Tibial nerve (tissue), 4 donors: ENCODE measurements at regions not wholly inside any gene's neighbourhood (a gene's known extent, or its start where the extent isn't known, plus 50 kb on each side); places are given as distances from the start of the nearest gene placed in this dataset.

Experiments
- DNase-seq, 2 donors: peaks; one replicate each; pipeline ENCODE4 v3.0.0-alpha.2; 2019; ENCODE audit warnings: low spot score in 2 of 2
- H3K27ac ChIP-seq, 4 donors: fragments of 200-600 bp; sonication (generic) in 3 of 4; one replicate each; pipeline ENCODE4 v1.5.1; 2017 to 2019; ENCODE audit warnings: mild to moderate bottlenecking in 1 of 4
- H3K27me3 ChIP-seq, 2 donors: fragments of 200-600 bp; sonication (generic) in 1 of 2; one replicate each; pipeline versions ENCODE4 v1.5.1 to v1.6.0; 2017 to 2019
- H3K36me3 ChIP-seq, 3 donors: fragments of 200-600 bp; sonication (generic); one replicate each; pipeline ENCODE4 v1.5.1; 2018 to 2019
- H3K4me1 ChIP-seq, 4 donors: fragments of 200-600 bp; sonication (generic) in 3 of 4; one replicate each; pipeline ENCODE4 v1.5.1; 2017 to 2019
- H3K4me3 ChIP-seq, 4 donors: fragments of 200-600 bp; sonication (generic) in 3 of 4; one replicate each; pipeline ENCODE4 v1.5.1; 2017 to 2019; ENCODE audit warnings: mild to moderate bottlenecking in 1 of 4, moderate library complexity in 1 of 4
- H3K9me3 ChIP-seq, 4 donors: fragments of 200-600 bp; sonication (generic) in 3 of 4; one replicate each; pipeline ENCODE4 v1.5.1; 2017 to 2019
- EP300 ChIP-seq, 2 donors: sonication (generic); formaldehyde crosslinking; IDR thresholded peaks; one replicate each; pipeline ENCODE4 v1.6.1; 2017; ENCODE audit warnings: antibody characterized with exemption in 2 of 2, mild to moderate bottlenecking in 1 of 2
- POLR2A ChIP-seq, 2 donors: fragments of 450-650 bp; IDR thresholded peaks; one replicate each; pipeline ENCODE4 v1.6.1; 2017; ENCODE audit warnings: antibody characterized with exemption in 2 of 2, mild to moderate bottlenecking in 2 of 2, moderate library complexity in 2 of 2
- WGBS, 2 donors: methylation state at CpG; one replicate each; pipeline ENCODE4 v1.1.5; 2018; 5-methylcytosine and 5-hydroxymethylcytosine counted together
- TF ChIP-seq, protein P1 (sequence below), 5 experiments: fragments of 200-600 bp in 3 of 5; fragments of 450-650 bp in 2 of 5; sonication (generic) in 3 of 5; IDR thresholded peaks; one replicate each; pipeline ENCODE4 v1.5.1; 2016 to 2019; ENCODE audit warnings: antibody characterized with exemption in 5 of 5, mild to moderate bottlenecking in 3 of 5, moderate library complexity in 2 of 5

DNA sequence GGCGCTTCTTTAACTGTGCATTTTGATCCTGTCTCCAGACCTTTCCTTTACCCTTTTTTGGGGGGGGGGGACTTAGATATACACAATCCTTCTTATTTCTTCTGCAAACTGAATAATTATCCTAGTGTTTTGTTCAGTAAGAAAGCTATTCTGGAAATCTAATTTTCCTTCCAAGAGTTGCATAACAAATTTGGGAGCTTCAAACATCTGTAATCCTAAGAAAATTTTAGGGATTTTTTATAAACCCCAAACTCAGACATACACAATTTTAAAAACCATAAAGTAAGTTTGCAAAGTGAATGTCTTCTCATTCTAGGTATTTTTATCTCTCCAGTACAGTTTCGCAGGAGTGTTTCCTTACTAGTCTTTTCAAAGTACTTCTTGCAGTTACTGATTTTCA is 182.7 kb upstream of the E2F7 start:
- DNase-seq = no peak
- no peak for TF ChIP-seq EP300 (IDR thresholded peaks at IDR 0.05)
- H3K36me3 ChIP-seq = no peaks in the 10 kb centered on the region
- 74 to 79% methylated on average over 2 of the region's 2 CpGs for WGBS, 2 donors
- no peaks in the 10 kb centered on the region for H3K4me1 ChIP-seq
- no peak overlapping the region for H3K27ac ChIP-seq
- H3K9me3 ChIP-seq = no peaks in the 10 kb centered on the region
- no peak overlapping the region for H3K4me3 ChIP-seq
- H3K27me3 ChIP-seq = no peaks in the 10 kb centered on the region

DNA sequence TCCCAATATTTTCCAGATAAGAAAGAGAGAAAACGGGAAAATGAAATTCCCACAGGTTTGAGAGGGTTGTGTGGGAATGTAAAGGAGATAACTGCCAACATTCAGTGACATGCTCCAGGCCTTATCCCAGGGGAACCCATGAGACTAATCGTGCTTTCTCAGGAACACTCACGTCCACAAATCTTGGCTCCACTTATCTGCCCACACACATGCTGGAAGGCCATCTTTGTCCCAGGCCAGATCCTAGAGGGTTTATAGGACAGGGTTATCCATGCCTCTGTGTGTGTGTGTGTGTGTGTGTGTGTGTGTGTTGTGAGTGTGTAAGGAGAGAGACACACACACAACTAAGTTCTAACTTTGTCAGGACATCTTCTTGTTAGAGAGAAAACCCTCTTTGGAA is 182.2 kb upstream of the E2F7 start:
- Histone ChIP-seq H3K27ac (no peak overlapping the region), H3K4me1 (no peaks in the 10 kb centered on the region), H3K9me3 (no peaks in the 10 kb centered on the region), H3K27me3 (no peaks in the 10 kb centered on the region), H3K4me3 (no peak overlapping the region), H3K36me3 (no peaks in the 10 kb centered on the region)
- TF ChIP-seq, protein P1, sequence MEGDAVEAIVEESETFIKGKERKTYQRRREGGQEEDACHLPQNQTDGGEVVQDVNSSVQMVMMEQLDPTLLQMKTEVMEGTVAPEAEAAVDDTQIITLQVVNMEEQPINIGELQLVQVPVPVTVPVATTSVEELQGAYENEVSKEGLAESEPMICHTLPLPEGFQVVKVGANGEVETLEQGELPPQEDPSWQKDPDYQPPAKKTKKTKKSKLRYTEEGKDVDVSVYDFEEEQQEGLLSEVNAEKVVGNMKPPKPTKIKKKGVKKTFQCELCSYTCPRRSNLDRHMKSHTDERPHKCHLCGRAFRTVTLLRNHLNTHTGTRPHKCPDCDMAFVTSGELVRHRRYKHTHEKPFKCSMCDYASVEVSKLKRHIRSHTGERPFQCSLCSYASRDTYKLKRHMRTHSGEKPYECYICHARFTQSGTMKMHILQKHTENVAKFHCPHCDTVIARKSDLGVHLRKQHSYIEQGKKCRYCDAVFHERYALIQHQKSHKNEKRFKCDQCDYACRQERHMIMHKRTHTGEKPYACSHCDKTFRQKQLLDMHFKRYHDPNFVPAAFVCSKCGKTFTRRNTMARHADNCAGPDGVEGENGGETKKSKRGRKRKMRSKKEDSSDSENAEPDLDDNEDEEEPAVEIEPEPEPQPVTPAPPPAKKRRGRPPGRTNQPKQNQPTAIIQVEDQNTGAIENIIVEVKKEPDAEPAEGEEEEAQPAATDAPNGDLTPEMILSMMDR (IDR thresholded peaks at IDR 0.05) = no peak
- TF ChIP-seq EP300 (IDR thresholded peaks at IDR 0.05) (no peak), POLR2A (IDR thresholded peaks at IDR 0.05) (no peak)
- no peak for DNase-seq
- 49 to 54% methylated on average over 3 of the region's 3 CpGs for WGBS, 2 donors

DNA sequence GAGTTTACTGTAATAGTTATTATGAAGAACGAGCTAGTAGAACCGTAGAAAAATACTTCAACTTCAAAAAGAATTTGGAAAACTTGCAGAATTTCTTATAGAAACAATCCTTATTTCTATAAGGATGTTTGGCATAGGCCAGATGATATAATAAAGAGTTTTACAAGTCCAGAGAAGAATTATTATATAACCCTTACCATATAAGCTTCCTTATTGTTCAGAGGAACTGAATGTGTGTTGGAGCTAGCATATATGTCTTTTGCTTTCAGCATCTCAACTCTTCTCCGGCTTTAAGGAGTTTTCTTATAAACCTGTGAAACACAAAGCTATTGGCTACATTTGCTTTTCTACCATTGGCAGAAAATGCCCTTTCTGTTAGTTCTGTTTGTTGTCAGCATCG is 178.0 kb upstream of the E2F7 start:
- no peaks in the 10 kb centered on the region for H3K36me3 ChIP-seq
- no peaks in the 10 kb centered on the region for H3K27me3 ChIP-seq
- H3K4me3 ChIP-seq = no peak overlapping the region
- TF ChIP-seq EP300 (IDR thresholded peaks at IDR 0.05) = no peak
- TF ChIP-seq, protein P1 (IDR thresholded peaks at IDR 0.05) = no peak
- H3K27ac ChIP-seq = no peak overlapping the region
- 76 to 77% methylated on average over 4 of the region's 4 CpGs for WGBS, 2 donors
- no peak for DNase-seq
- H3K9me3 ChIP-seq = no peaks in the 10 kb centered on the region
- H3K4me1 ChIP-seq = no peaks in the 10 kb centered on the region

DNA sequence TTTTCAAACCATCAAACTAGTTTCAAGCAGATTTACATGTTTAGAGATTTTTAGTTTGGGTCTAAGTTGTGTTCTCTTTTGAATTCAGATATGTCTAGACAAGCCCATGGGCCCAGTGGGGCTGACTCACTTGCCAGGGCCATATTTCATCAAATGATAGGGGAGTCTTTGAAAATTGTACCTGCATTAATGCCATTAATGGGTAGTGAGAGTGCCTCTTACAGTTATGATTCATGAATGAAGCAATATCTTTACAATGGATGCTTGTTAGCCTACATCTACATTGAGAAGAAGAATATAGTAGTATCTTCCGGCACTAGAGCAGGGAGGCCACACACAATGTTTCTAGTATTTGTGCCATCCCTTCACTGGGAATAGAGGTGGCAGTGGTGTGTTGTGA is 174.2 kb upstream of the E2F7 start:
- WGBS, 2 donors = 93 to 94% methylated on average over 1 of the region's 1 CpG
- no peak for DNase-seq
- Histone ChIP-seq H3K9me3 (no peaks in the 10 kb centered on the region), H3K36me3 (no peaks in the 10 kb centered on the region), H3K27me3 (no peaks in the 10 kb centered on the region), H3K4me1 (no peaks in the 10 kb centered on the region), H3K4me3 (no peak overlapping the region), H3K27ac (no peak overlapping the region)
- TF ChIP-seq EP300 (IDR thresholded peaks at IDR 0.05) = no peak
- TF ChIP-seq, protein P1 (IDR thresholded peaks at IDR 0.05) = no peak
- TF ChIP-seq POLR2A (IDR thresholded peaks at IDR 0.05) = no peak

DNA sequence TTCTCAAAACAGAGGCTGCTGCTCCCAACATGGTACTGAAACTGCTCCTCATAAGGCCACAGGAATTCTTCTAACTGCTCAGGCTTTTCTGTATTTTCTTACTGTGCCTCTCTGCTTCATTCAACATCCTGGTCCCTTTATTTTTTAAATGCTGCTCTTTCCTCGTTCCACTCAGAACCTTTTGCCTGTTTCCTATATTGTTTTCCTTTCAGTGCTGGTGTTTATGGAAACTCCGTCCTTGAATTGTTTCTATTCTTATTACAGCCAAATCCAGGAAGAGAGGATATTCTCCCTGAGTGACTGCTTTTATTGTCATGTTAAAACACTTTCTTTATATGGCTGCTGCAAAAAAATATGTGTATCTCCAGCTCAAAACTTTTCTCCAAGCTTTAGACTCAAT is 173.0 kb upstream of the E2F7 start:
- Histone ChIP-seq H3K36me3 (no peaks in the 10 kb centered on the region), H3K27me3 (no peaks in the 10 kb centered on the region), H3K4me3 (no peak overlapping the region), H3K4me1 (no peaks in the 10 kb centered on the region), H3K27ac (no peak overlapping the region), H3K9me3 (no peaks in the 10 kb centered on the region)
- no peak for DNase-seq
- 11 to 28% methylated on average over 2 of the region's 2 CpGs for WGBS, 2 donors
- TF ChIP-seq, protein P1 (IDR thresholded peaks at IDR 0.05) = no peak
- no peak for TF ChIP-seq EP300 (IDR thresholded peaks at IDR 0.05)

DNA sequence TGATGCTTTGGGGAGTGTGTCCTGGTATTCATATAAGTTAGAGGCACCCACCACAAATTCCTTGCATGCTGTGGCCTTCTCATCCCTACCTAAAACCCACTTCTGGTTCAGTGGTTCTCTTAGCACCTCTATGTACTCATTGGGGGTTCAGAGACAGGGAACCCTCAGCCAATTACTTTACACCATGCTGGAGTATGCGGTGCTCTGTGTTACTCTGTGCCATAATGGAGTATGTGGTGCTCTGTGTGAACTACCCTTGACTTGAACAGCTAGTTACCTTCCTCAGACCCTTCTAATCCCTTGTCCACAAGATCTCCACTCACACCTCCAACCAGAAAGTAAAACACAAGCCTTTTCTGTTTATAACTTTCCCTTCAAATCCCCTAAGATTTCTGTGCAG is 172.5 kb upstream of the E2F7 start:
- WGBS, 2 donors = 91 to 100% methylated on average over 1 of the region's 1 CpG

More for the DNA sequence above, 172.5 kb upstream of the E2F7 start:
- H3K27me3 ChIP-seq = no peaks in the 10 kb centered on the region
- H3K27ac ChIP-seq = no peak overlapping the region
- H3K4me1 ChIP-seq = no peaks in the 10 kb centered on the region
- TF ChIP-seq EP300 (IDR thresholded peaks at IDR 0.05) = no peak
- TF ChIP-seq, protein P1 (IDR thresholded peaks at IDR 0.05) = no peak
- no peak for TF ChIP-seq POLR2A (IDR thresholded peaks at IDR 0.05)
- H3K4me3 ChIP-seq = no peak overlapping the region
- H3K9me3 ChIP-seq = no peaks in the 10 kb centered on the region
- no peak for DNase-seq
- no peaks in the 10 kb centered on the region for H3K36me3 ChIP-seq
